Thymus (tissue), 11 donors: ENCODE measurements at regions not wholly inside any gene's neighbourhood (a gene's known extent, or its start where the extent isn't known, plus 50 kb on each side); places are given as distances from the start of the nearest gene placed in this dataset.

ENCODE experiments used
- DNase-seq, 9 donors: peaks; one replicate each; pipeline ENCODE4 v3.0.0-alpha.2; 2013; ENCODE audit warnings: low spot score in 9 of 9, low read depth in 6 of 9, missing footprints in 1 of 9
- H3K27ac ChIP-seq, 2 donors: one replicate each; pipeline ENCODE4 v1.5.1; 2013; ENCODE audit warnings: control low read depth in 1 of 2, low read depth in 1 of 2, low read length in 1 of 2, mild to moderate bottlenecking in 1 of 2, moderate library complexity in 1 of 2
- H3K27me3 ChIP-seq, 2 donors: one replicate each; pipeline ENCODE4 v1.5.1; 2013; ENCODE audit warnings: low read length in 1 of 2; ENCODE audit not compliant: control insufficient read depth in 2 of 2, insufficient read depth in 1 of 2
- H3K36me3 ChIP-seq, 2 donors: one replicate each; pipeline ENCODE4 v1.5.1; 2013; ENCODE audit warnings: low read length in 1 of 2, mild to moderate bottlenecking in 1 of 2, moderate library complexity in 1 of 2; ENCODE audit not compliant: control insufficient read depth in 2 of 2, insufficient read depth in 2 of 2
- H3K4me1 ChIP-seq, 2 donors: one replicate each; pipeline ENCODE4 v1.5.1; 2013; ENCODE audit warnings: low read length in 2 of 2; ENCODE audit not compliant: control insufficient read depth in 2 of 2, insufficient read depth in 2 of 2
- H3K4me3 ChIP-seq, 2 donors: one replicate each; pipeline ENCODE4 v1.5.1; 2013; ENCODE audit warnings: low read length in 2 of 2, control low read depth in 1 of 2, mild to moderate bottlenecking in 1 of 2
- H3K9me3 ChIP-seq, 2 donors: one replicate each; pipeline ENCODE4 v1.5.1; 2013; ENCODE audit warnings: low read length in 1 of 2, mild to moderate bottlenecking in 1 of 2; ENCODE audit not compliant: control insufficient read depth in 2 of 2, insufficient read depth in 1 of 2
- WGBS: extraction: QIAGEN DNeasy Blood & Tissue Kit; methylation state at CpG from one replicate; pipeline ENCODE4 v1.1.7; 2013; 5-methylcytosine and 5-hydroxymethylcytosine counted together
- donor health status: healthy.

GRCh38 chr7:156169474-156170370 is 357.5 kb upstream of the SHH start:
- peak in 2 of 9 donors; percentile 3 to 10 for DNase-seq
- no peaks in the 10 kb centered on the region for H3K9me3 ChIP-seq
- peaks cover 0 to 2% of the 10 kb centered on the region in 2 donors for H3K27me3 ChIP-seq
- no peaks in the 10 kb centered on the region for H3K4me1 ChIP-seq
- H3K4me3 ChIP-seq, result no peak overlapping the region
- no peaks in the 10 kb centered on the region for H3K36me3 ChIP-seq
- no peak overlapping the region for H3K27ac ChIP-seq
- 76% methylated on average over 32 of the region's 32 CpGs for WGBS

- Histone ChIP-seq H3K36me3 (no peaks in the 10 kb centered on the region), H3K9me3 (no peaks in the 10 kb centered on the region), H3K27me3 (peaks cover 0 to 4% of the 10 kb centered on the region in 2 donors), H3K4me3 (no peak overlapping the region), H3K4me1 (no peaks in the 10 kb centered on the region), H3K27ac (no peak overlapping the region)
- WGBS, result 92% methylated on average over 18 of the region's 18 CpGs
- DNase-seq, result no peak
Measured at GRCh38 chr7:156168434-156168833, 356.2 kb upstream of the SHH start.

- no peak overlapping the region for H3K4me3 ChIP-seq
- H3K9me3 ChIP-seq, result no peaks in the 10 kb centered on the region
- WGBS, result 88% methylated on average over 5 of the region's 5 CpGs
- H3K27me3 ChIP-seq, result peaks cover 0 to 4% of the 10 kb centered on the region in 2 donors
- DNase-seq, result no peak
- H3K36me3 ChIP-seq, result no peaks in the 10 kb centered on the region
- H3K4me1 ChIP-seq, result no peaks in the 10 kb centered on the region
- no peak overlapping the region for H3K27ac ChIP-seq
Measured at GRCh38 chr7:156167987-156168386, 355.7 kb upstream of the SHH start.

GRCh38 chr7:156167417-156167807 is 355.1 kb upstream of the SHH start:
- no peak overlapping the region for H3K27ac ChIP-seq
- WGBS, result 90% methylated on average over 10 of the region's 10 CpGs
- H3K4me1 ChIP-seq, result no peaks in the 10 kb centered on the region
- no peaks in the 10 kb centered on the region for H3K36me3 ChIP-seq
- no peak overlapping the region for H3K4me3 ChIP-seq
- peaks cover 2 to 6% of the 10 kb centered on the region in 2 donors for H3K27me3 ChIP-seq
- DNase-seq, result no peak
- H3K9me3 ChIP-seq, result no peaks in the 10 kb centered on the region

GRCh38 chr7:156166692-156167416 is 354.6 kb upstream of the SHH start:
- DNase-seq, result no peak
- peaks cover 2 to 8% of the 10 kb centered on the region in 2 donors for H3K27me3 ChIP-seq
- H3K9me3 ChIP-seq, result no peaks in the 10 kb centered on the region
- no peak overlapping the region for H3K27ac ChIP-seq
- WGBS, result 94% methylated on average over 12 of the region's 12 CpGs
- H3K4me3 ChIP-seq, result no peak overlapping the region
- no peaks in the 10 kb centered on the region for H3K36me3 ChIP-seq
- H3K4me1 ChIP-seq, result no peaks in the 10 kb centered on the region

GRCh38 chr7:156163747-156164146 is 351.5 kb upstream of the SHH start:
- H3K36me3 ChIP-seq, result no peaks in the 10 kb centered on the region
- no peak for DNase-seq
- no peaks in the 10 kb centered on the region for H3K4me1 ChIP-seq
- H3K27me3 ChIP-seq, result peaks cover 2 to 13% of the 10 kb centered on the region in 2 donors
- no peak overlapping the region for H3K27ac ChIP-seq
- 89% methylated on average over 3 of the region's 3 CpGs for WGBS
- no peak overlapping the region for H3K4me3 ChIP-seq
- no peaks in the 10 kb centered on the region for H3K9me3 ChIP-seq

- Histone ChIP-seq H3K9me3 (no peaks in the 10 kb centered on the region), H3K4me1 (no peaks in the 10 kb centered on the region), H3K4me3 (no peak overlapping the region), H3K27ac (no peak overlapping the region), H3K36me3 (no peaks in the 10 kb centered on the region), H3K27me3 (peaks cover 2 to 11% of the 10 kb centered on the region in 2 donors)
- no peak for DNase-seq
- 94% methylated on average over 9 of the region's 9 CpGs for WGBS
Measured at GRCh38 chr7:156162451-156162850, 350.2 kb upstream of the SHH start.

- Histone ChIP-seq H3K4me1 (no peaks in the 10 kb centered on the region), H3K4me3 (no peak overlapping the region), H3K9me3 (no peaks in the 10 kb centered on the region), H3K36me3 (no peaks in the 10 kb centered on the region), H3K27ac (no peak overlapping the region), H3K27me3 (peaks cover 2 to 11% of the 10 kb centered on the region in 2 donors)
- 47% methylated on average over 15 of the region's 15 CpGs for WGBS
- no peak for DNase-seq
Measured at GRCh38 chr7:156160811-156161210, 348.5 kb upstream of the SHH start.

- WGBS, result 90% methylated on average over 11 of the region's 11 CpGs
- no peak overlapping the region for H3K27ac ChIP-seq
- DNase-seq, result no peak
- H3K9me3 ChIP-seq, result peaks cover 0 to 3% of the 10 kb centered on the region in 2 donors
- peaks cover 2 to 9% of the 10 kb centered on the region in 2 donors for H3K27me3 ChIP-seq
- H3K4me1 ChIP-seq, result no peaks in the 10 kb centered on the region
- no peak overlapping the region for H3K4me3 ChIP-seq
- H3K36me3 ChIP-seq, result no peaks in the 10 kb centered on the region
Measured at GRCh38 chr7:156158693-156159092, 346.4 kb upstream of the SHH start.
